ENCODE measurements at regions not wholly inside any gene's neighbourhood (a gene's known extent, or its start where the extent isn't known, plus 50 kb on each side); places are given as distances from the start of the nearest gene placed in this dataset.
"Not testable (repeated sequence)": the region's sequence is repeated elsewhere in the genome, so short reads cannot be mapped to it uniquely, and the experiment has no call there.

- ChIA-PET CTCF (no interaction called here), POLR2A (no interaction called here)
- Mint-ChIP-seq H3K4me3 (ENCODE audit: unreplicated experiment) (no peak overlapping the region), H3K9me3 (ENCODE audit: unreplicated experiment) (no peaks in the 10 kb centered on the region), H3K27ac (ENCODE audit: unreplicated experiment) (no peak overlapping the region), H3K27me3 (ENCODE audit: insufficient read depth, unreplicated experiment) (peaks cover 8% of the 10 kb centered on the region), H3K36me3 (ENCODE audit: insufficient read depth, unreplicated experiment) (no peaks in the 10 kb centered on the region), H3K4me1 (ENCODE audit: low read depth, unreplicated experiment) (no peaks in the 10 kb centered on the region)
- Histone ChIP-seq H3K4me3 (ENCODE audit: low read depth, low read length) (no peak overlapping the region), H3K27me3 (replicated peaks; ENCODE audit: control insufficient read depth, insufficient read depth, low read length) (no peaks in the 10 kb centered on the region), H3K9me3 (no peaks in the 10 kb centered on the region), H3K4me1 (no peaks in the 10 kb centered on the region), H3K36me3 (ENCODE audit: control insufficient read depth, insufficient read depth, low read length) (no peaks in the 10 kb centered on the region)
- DNase-seq: no peak
- BruUV-seq (replicated peaks): no TSS peak
- TF ChIP-seq CTCF (IDR thresholded peaks at IDR 0.05; ENCODE audit: insufficient read depth in 1 of 2, low read depth in 1 of 2, low read length in 1 of 2, severe bottlenecking in 1 of 2, unreplicated experiment in 1 of 2): no peak
- intact Hi-C loops (cut with micrococcal nuclease; ENCODE audit: unreplicated experiment): no loop called here
Observed at GRCh38 chr3:70464465-70464864, 152.0 kb upstream of the MDFIC2 start.

GRCh38 chr3:70450220-70450619 lies 137.8 kb upstream of the MDFIC2 start:
- POLR2A ChIA-PET: not testable (repeated sequence)

GRCh38 chr3:70435422-70435821 lies 123.0 kb upstream of the MDFIC2 start:
- H3K4me3 Mint-ChIP-seq (ENCODE audit: unreplicated experiment); H3K4me3 ChIP-seq (ENCODE audit: low read depth, low read length); intact Hi-C loops (cut with micrococcal nuclease; ENCODE audit: unreplicated experiment); H3K4me1 ChIP-seq; H3K9me3 Mint-ChIP-seq (ENCODE audit: unreplicated experiment); H3K9me3 ChIP-seq; H3K36me3 Mint-ChIP-seq (ENCODE audit: insufficient read depth, unreplicated experiment); BruUV-seq (replicated peaks); H3K27me3 ChIP-seq (replicated peaks; ENCODE audit: control insufficient read depth, insufficient read depth, low read length); H3K27ac Mint-ChIP-seq (ENCODE audit: unreplicated experiment); POLR2A ChIA-PET; H3K4me1 Mint-ChIP-seq (ENCODE audit: low read depth, unreplicated experiment); H3K36me3 ChIP-seq (ENCODE audit: control insufficient read depth, insufficient read depth, low read length); CTCF ChIA-PET; DNase-seq: not testable (repeated sequence)
- H3K27me3 Mint-ChIP-seq (ENCODE audit: insufficient read depth, unreplicated experiment): peaks cover 17% of the 10 kb centered on the region

More at GRCh38 chr3:70450220-70450619, 137.8 kb upstream of the MDFIC2 start:
- H3K36me3 Mint-ChIP-seq (ENCODE audit: insufficient read depth, unreplicated experiment); H3K27me3 ChIP-seq (replicated peaks; ENCODE audit: control insufficient read depth, insufficient read depth, low read length); H3K4me3 ChIP-seq (ENCODE audit: low read depth, low read length); intact Hi-C loops (cut with micrococcal nuclease; ENCODE audit: unreplicated experiment); H3K4me1 Mint-ChIP-seq (ENCODE audit: low read depth, unreplicated experiment); CTCF ChIA-PET; H3K9me3 ChIP-seq; H3K4me3 Mint-ChIP-seq (ENCODE audit: unreplicated experiment); H3K36me3 ChIP-seq (ENCODE audit: control insufficient read depth, insufficient read depth, low read length); H3K4me1 ChIP-seq; H3K27me3 Mint-ChIP-seq (ENCODE audit: insufficient read depth, unreplicated experiment); DNase-seq; BruUV-seq (replicated peaks); H3K9me3 Mint-ChIP-seq (ENCODE audit: unreplicated experiment); H3K27ac Mint-ChIP-seq (ENCODE audit: unreplicated experiment): not testable (repeated sequence)

GRCh38 chr3:70433091-70433490 lies 120.7 kb upstream of the MDFIC2 start:
- no peak overlapping the region for H3K4me3 Mint-ChIP-seq (ENCODE audit: unreplicated experiment)
- Histone ChIP-seq H3K4me3 (ENCODE audit: low read depth, low read length) (no peak overlapping the region), H3K4me1 (no peaks in the 10 kb centered on the region), H3K27me3 (replicated peaks; ENCODE audit: control insufficient read depth, insufficient read depth, low read length) (no peaks in the 10 kb centered on the region), H3K9me3 (no peaks in the 10 kb centered on the region), H3K36me3 (ENCODE audit: control insufficient read depth, insufficient read depth, low read length) (no peaks in the 10 kb centered on the region)
- H3K36me3 Mint-ChIP-seq (ENCODE audit: insufficient read depth, unreplicated experiment): no peaks in the 10 kb centered on the region
- no peaks in the 10 kb centered on the region for H3K9me3 Mint-ChIP-seq (ENCODE audit: unreplicated experiment)
- no peak overlapping the region for H3K27ac Mint-ChIP-seq (ENCODE audit: unreplicated experiment)
- ChIA-PET CTCF (no interaction called here), POLR2A (no interaction called here)
- peaks cover 9% of the 10 kb centered on the region for H3K27me3 Mint-ChIP-seq (ENCODE audit: insufficient read depth, unreplicated experiment)
- TF ChIP-seq CTCF (IDR thresholded peaks at IDR 0.05; ENCODE audit: insufficient read depth in 1 of 2, low read depth in 1 of 2, low read length in 1 of 2, severe bottlenecking in 1 of 2, unreplicated experiment in 1 of 2): no peak
- intact Hi-C loops (cut with micrococcal nuclease; ENCODE audit: unreplicated experiment): no loop called here
- no peaks in the 10 kb centered on the region for H3K4me1 Mint-ChIP-seq (ENCODE audit: low read depth, unreplicated experiment)
- no TSS peak for BruUV-seq (replicated peaks)
- no peak for DNase-seq

Measured in Caco-2 (cell line).